Hippocampal formation (tissue), 2 donors: ENCODE measurements at regions not wholly inside any gene's neighbourhood (a gene's known extent, or its start where the extent isn't known, plus 50 kb on each side); places are given as distances from the start of the nearest gene placed in this dataset.

Source experiments
- DNase-seq, 2 donors: peaks; one replicate each; lab custom pipeline; 2025; lab: John Stamatoyannopoulos, UW

GRCh38 chr4:122555216-122555615 lies 65.7 kb downstream of the IL21 start:
- no peak for DNase-seq

- DNase-seq: no peak
Measured at GRCh38 chr4:122553432-122553831, 67.4 kb downstream of the IL21 start.

GRCh38 chr4:122552898-122553297 lies 68.0 kb downstream of the IL21 start:
- DNase-seq: no peak

GRCh38 chr4:122548886-122549630 lies 71.8 kb downstream of the IL21 start:
- no peak for DNase-seq

GRCh38 chr4:122548452-122548851 lies 72.4 kb downstream of the IL21 start:
- DNase-seq: no peak

- DNase-seq: no peak
Measured at GRCh38 chr4:122542411-122543236, 78.2 kb downstream of the IL21 start.

- no peak for DNase-seq
Measured at GRCh38 chr4:122541996-122542395, 78.9 kb downstream of the IL21 start.

- no peak for DNase-seq
Measured at GRCh38 chr4:122540838-122541237, 80.0 kb downstream of the IL21 start.

GRCh38 chr4:122539861-122540465 lies 80.9 kb downstream of the IL21 start:
- no peak for DNase-seq

- DNase-seq: peak in 1 of 2 donors; percentile 2
Measured at GRCh38 chr4:122537388-122538135, 81.0 kb upstream of the IL2 start.

GRCh38 chr4:122536001-122536400 lies 79.5 kb upstream of the IL2 start:
- DNase-seq: no peak

- no peak for DNase-seq
Measured at GRCh38 chr4:122534776-122535175, 78.3 kb upstream of the IL2 start.

GRCh38 chr4:122533841-122534240 lies 77.3 kb upstream of the IL2 start:
- no peak for DNase-seq

- DNase-seq: no peak
Measured at GRCh38 chr4:122532766-122533165, 76.2 kb upstream of the IL2 start.

GRCh38 chr4:122531514-122531913 lies 75.0 kb upstream of the IL2 start:
- no peak for DNase-seq

- DNase-seq: no peak
Measured at GRCh38 chr4:122531038-122531437, 74.5 kb upstream of the IL2 start.

- DNase-seq: no peak
Measured at GRCh38 chr4:122528879-122529278, 72.4 kb upstream of the IL2 start.

GRCh38 chr4:122525865-122526264 lies 69.3 kb upstream of the IL2 start:
- no peak for DNase-seq

- no peak for DNase-seq
Measured at GRCh38 chr4:122524176-122524575, 67.7 kb upstream of the IL2 start.

- no peak for DNase-seq
Measured at GRCh38 chr4:122522944-122523343, 66.4 kb upstream of the IL2 start.

GRCh38 chr4:122517345-122517744 lies 60.8 kb upstream of the IL2 start:
- no peak for DNase-seq

GRCh38 chr4:122516376-122516775 lies 59.9 kb upstream of the IL2 start:
- no peak for DNase-seq
